Transverse colon (tissue), 4 donors: ENCODE measurements at regions not wholly inside any gene's neighbourhood (a gene's known extent, or its start where the extent isn't known, plus 50 kb on each side); places are given as distances from the start of the nearest gene placed in this dataset.
A peak's percentile ranks its signal among the peaks of the same experiment; 100 is the strongest.

Experiments
- DNase-seq: peaks from one replicate; pipeline ENCODE4 v3.0.0-alpha.2; 2019
- H3K27ac ChIP-seq, 4 donors: fragments of 200-600 bp; sonication (generic); 2 replicates each; pipeline ENCODE4 v1.5.1; 2016 to 2018; ENCODE audit warnings: inconsistent platforms in 4 of 4
- H3K27me3 ChIP-seq: fragments of 200-600 bp; sonication (generic); 2 replicates; pipeline ENCODE4 v1.5.1; 2017; ENCODE audit warnings: inconsistent platforms
- H3K36me3 ChIP-seq, 4 donors: fragments of 200-600 bp; sonication (generic); 2 replicates each; pipeline ENCODE4 v1.5.1; 2017 to 2019; ENCODE audit warnings: inconsistent platforms in 4 of 4
- H3K4me1 ChIP-seq, 4 donors: fragments of 200-600 bp; sonication (generic); 2 replicates each; pipeline ENCODE4 v1.5.1; 2017 to 2020; ENCODE audit warnings: inconsistent platforms in 4 of 4
- H3K4me3 ChIP-seq, 4 donors: fragments of 200-600 bp; sonication (generic); 1 replicate in 1 of 4; 2 replicates in 3 of 4; pipeline versions ENCODE4 v1.5.1 to v1.6.1; 2017 to 2019; ENCODE audit warnings: inconsistent platforms in 4 of 4
- H3K9me3 ChIP-seq, 2 donors: fragments of 200-600 bp; sonication (generic); 2 replicates each; pipeline ENCODE4 v1.5.1; 2017 to 2019; ENCODE audit warnings: inconsistent platforms in 2 of 2
- CTCF ChIP-seq, 5 experiments: fragments of 200-600 bp in 3 of 5; fragments of 450-650 bp in 2 of 5; sonication (generic) in 3 of 5; IDR thresholded peaks; 1 replicate in 2 of 5; 2 replicates in 3 of 5; pipeline ENCODE4 v1.5.1; 2016 to 2017; ENCODE audit warnings: antibody characterized with exemption in 5 of 5, inconsistent platforms in 3 of 5, mild to moderate bottlenecking in 2 of 5, moderate library complexity in 1 of 5
- EP300 ChIP-seq: sonication (generic); formaldehyde crosslinking; IDR thresholded peaks from one replicate; pipeline ENCODE4 v1.6.1; 2017; ENCODE audit warnings: antibody characterized with exemption, low read depth
- POLR2A ChIP-seq: fragments of 450-650 bp; IDR thresholded peaks from one replicate; pipeline ENCODE4 v1.6.1; 2016; ENCODE audit warnings: antibody characterized with exemption, mild to moderate bottlenecking, moderate library complexity
- POLR2AphosphoS5 ChIP-seq, 3 donors: sonication (generic); formaldehyde crosslinking; IDR thresholded peaks; one replicate each; pipeline ENCODE4 v1.6.1; 2016; ENCODE audit warnings: antibody characterized with exemption in 3 of 3
- WGBS, 2 donors: methylation state at CpG; one replicate each; pipeline ENCODE4 v1.1.5; 2018; ENCODE audit warnings: low coverage in 1 of 2; 5-methylcytosine and 5-hydroxymethylcytosine counted together
- in situ Hi-C, 4 donors: fragments of 200-750 bp; cut with MboI; loops; one replicate each; pipeline versions ENCODE4 v1.15.0 to v1.15.1; 2017; ENCODE audit warnings: low sequenced_read_pairs in 3 of 4, low pct_ligation_motif_present in 1 of 4, low pct_unique_long_range_greater_than_20kb in 1 of 4
- intact Hi-C: fragments of 100-400 bp; cut with DNase I; formaldehyde crosslinking; loops from one replicate; pipeline ENCODE4 v1.15.1; 2023; ENCODE audit warnings: low total_unique reads

- no peak overlapping the region for H3K4me3 ChIP-seq
- no peaks in the 10 kb centered on the region for H3K36me3 ChIP-seq
- peak overlapping the region; percentile 67 to 78 (median 72) for H3K27ac ChIP-seq
- H3K27me3 ChIP-seq, result no peaks in the 10 kb centered on the region
- peaks cover 4 to 30% (median 18%) of the 10 kb centered on the region in 4 donors for H3K4me1 ChIP-seq
- no peaks in the 10 kb centered on the region for H3K9me3 ChIP-seq
- in situ Hi-C loops (no loop called here), intact Hi-C loops (no loop called here)
- TF ChIP-seq CTCF (IDR thresholded peaks at IDR 0.05), result no peak
- TF ChIP-seq EP300, result no peak
- no peak for TF ChIP-seq POLR2A
- no peak for TF ChIP-seq POLR2AphosphoS5 (IDR thresholded peaks at IDR 0.05)
- WGBS, 2 donors, result 57 to 67% methylated on average over 3 to 4 of the region's 4 CpGs
- DNase-seq, result no peak
Observed at GRCh38 chr20:6691516-6691915, 76.0 kb upstream of the BMP2 start.

- 73 to 83% methylated on average over 5 to 7 of the region's 7 CpGs for WGBS, 2 donors
- Histone ChIP-seq H3K4me3 (no peak overlapping the region), H3K36me3 (no peaks in the 10 kb centered on the region), H3K4me1 (peaks cover 4 to 30% (median 18%) of the 10 kb centered on the region in 4 donors), H3K27me3 (no peaks in the 10 kb centered on the region), H3K27ac (no peak overlapping the region), H3K9me3 (no peaks in the 10 kb centered on the region)
- TF ChIP-seq CTCF (IDR thresholded peaks at IDR 0.05) (no peak), POLR2AphosphoS5 (IDR thresholded peaks at IDR 0.05) (no peak)
- in situ Hi-C loops, result no loop called here
- DNase-seq, result no peak
- intact Hi-C loops, result loop anchor here (5.0 kb wide), 1 partner anchor 1027 kb away; no protein-coding TSS in a partner anchor
Observed at GRCh38 chr20:6689339-6689973, 78.0 kb upstream of the BMP2 start.

- TF ChIP-seq POLR2A (no peak), POLR2AphosphoS5 (IDR thresholded peaks at IDR 0.05) (no peak), EP300 (no peak), CTCF (IDR thresholded peaks at IDR 0.05) (no peak)
- DNase-seq, result no peak
- intact Hi-C loops, result loop anchor here (5.0 kb wide), 1 partner anchor 1024 kb away; no protein-coding TSS in a partner anchor
- no peak overlapping the region for H3K27ac ChIP-seq
- no peaks in the 10 kb centered on the region for H3K27me3 ChIP-seq
- no peak overlapping the region for H3K4me3 ChIP-seq
- in situ Hi-C loops, result no loop called here
- 50 to 57% methylated on average over 2 of the region's 2 CpGs for WGBS, 2 donors
- peaks cover 0 to 11% (median 2%) of the 10 kb centered on the region in 4 donors for H3K4me1 ChIP-seq
- H3K36me3 ChIP-seq, result no peaks in the 10 kb centered on the region
- no peaks in the 10 kb centered on the region for H3K9me3 ChIP-seq
Observed at GRCh38 chr20:6686171-6686570, 81.3 kb upstream of the BMP2 start.

- no peak overlapping the region for H3K27ac ChIP-seq
- in situ Hi-C loops, result no loop called here
- TF ChIP-seq POLR2AphosphoS5 (IDR thresholded peaks at IDR 0.05) (no peak), CTCF (IDR thresholded peaks at IDR 0.05) (no peak), EP300 (no peak), POLR2A (no peak)
- H3K9me3 ChIP-seq, result no peaks in the 10 kb centered on the region
- WGBS, 2 donors, result 68 to 81% methylated on average over 3 to 4 of the region's 4 CpGs
- peaks cover 0 to 11% (median 2%) of the 10 kb centered on the region in 4 donors for H3K4me1 ChIP-seq
- no peak for DNase-seq
- intact Hi-C loops, result loop anchor here (1.0 to 5.0 kb wide), 2 partner anchors 13 to 1023 kb away; no protein-coding TSS in a partner anchor
- H3K4me3 ChIP-seq, result no peak overlapping the region
- H3K27me3 ChIP-seq, result no peaks in the 10 kb centered on the region
- no peaks in the 10 kb centered on the region for H3K36me3 ChIP-seq
Observed at GRCh38 chr20:6685626-6686025, 81.9 kb upstream of the BMP2 start.
